ENCODE measurements at regions not wholly inside any gene's neighbourhood (a gene's known extent, or its start where the extent isn't known, plus 50 kb on each side); places are given as distances from the start of the nearest gene placed in this dataset.

DNA sequence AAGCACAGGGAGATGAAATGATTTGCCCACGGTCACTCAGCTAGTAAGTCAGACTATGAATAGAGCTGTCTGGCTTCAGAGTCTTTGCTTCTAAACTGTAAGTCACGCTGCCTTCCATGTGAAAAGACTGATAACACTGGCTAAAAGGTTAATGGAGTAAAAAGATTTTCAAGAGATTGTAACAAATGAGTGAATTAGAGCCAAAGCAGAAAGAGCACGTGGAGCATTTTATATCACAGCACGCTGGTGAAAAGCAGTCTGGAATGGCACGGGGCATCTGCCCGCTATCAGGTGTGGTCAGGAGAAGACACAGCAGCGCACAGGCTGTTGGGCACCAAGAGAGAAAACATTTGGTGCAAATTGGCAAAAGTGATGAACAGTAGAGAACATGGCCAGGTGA is 144.8 kb upstream of the GALNT2 start:
- TF ChIP-seq POLR2A (IDR thresholded peaks at IDR 0.05) (no peak), EP300 (IDR thresholded peaks at IDR 0.05; ENCODE audit: low read depth) (no peak), POLR2AphosphoS5 (IDR thresholded peaks at IDR 0.05) (no peak)
- TF ChIP-seq, protein P1, sequence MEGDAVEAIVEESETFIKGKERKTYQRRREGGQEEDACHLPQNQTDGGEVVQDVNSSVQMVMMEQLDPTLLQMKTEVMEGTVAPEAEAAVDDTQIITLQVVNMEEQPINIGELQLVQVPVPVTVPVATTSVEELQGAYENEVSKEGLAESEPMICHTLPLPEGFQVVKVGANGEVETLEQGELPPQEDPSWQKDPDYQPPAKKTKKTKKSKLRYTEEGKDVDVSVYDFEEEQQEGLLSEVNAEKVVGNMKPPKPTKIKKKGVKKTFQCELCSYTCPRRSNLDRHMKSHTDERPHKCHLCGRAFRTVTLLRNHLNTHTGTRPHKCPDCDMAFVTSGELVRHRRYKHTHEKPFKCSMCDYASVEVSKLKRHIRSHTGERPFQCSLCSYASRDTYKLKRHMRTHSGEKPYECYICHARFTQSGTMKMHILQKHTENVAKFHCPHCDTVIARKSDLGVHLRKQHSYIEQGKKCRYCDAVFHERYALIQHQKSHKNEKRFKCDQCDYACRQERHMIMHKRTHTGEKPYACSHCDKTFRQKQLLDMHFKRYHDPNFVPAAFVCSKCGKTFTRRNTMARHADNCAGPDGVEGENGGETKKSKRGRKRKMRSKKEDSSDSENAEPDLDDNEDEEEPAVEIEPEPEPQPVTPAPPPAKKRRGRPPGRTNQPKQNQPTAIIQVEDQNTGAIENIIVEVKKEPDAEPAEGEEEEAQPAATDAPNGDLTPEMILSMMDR (IDR thresholded peaks at IDR 0.05), result no peak
